SK-N-SH (cell line): ENCODE measurements at regions not wholly inside any gene's neighbourhood (a gene's known extent, or its start where the extent isn't known, plus 50 kb on each side); places are given as distances from the start of the nearest gene placed in this dataset.

ENCODE experiments used
- CTCF ChIP-seq: fragments of 200-600 bp; sonication (generic); IDR thresholded peaks from 2 replicates; pipeline ENCODE4 v1.6.1; 2017; ENCODE audit warnings: antibody characterized with exemption, mild to moderate bottlenecking, moderate library complexity
- EP300 ChIP-seq, 2 experiments: IDR thresholded peaks; 2 replicates each; pipeline versions ENCODE4 v1.4.0 to v1.6.1; 2012; ENCODE audit warnings: borderline replicate concordance in 1 of 2, low read depth in 1 of 2, low read length in 1 of 2
- EZH2phosphoT487 ChIP-seq: fragments of 200-600 bp; sonication (generic); IDR thresholded peaks from 2 replicates; pipeline ENCODE4 v1.6.1; 2017; ENCODE audit warnings: low read depth, mixed run types, mild to moderate bottlenecking, antibody characterized with exemption, moderate library complexity, borderline replicate concordance
- TAF1 ChIP-seq: IDR thresholded peaks from 2 replicates; pipeline ENCODE4 v1.6.1; 2012; ENCODE audit warnings: low read depth, mild to moderate bottlenecking, low read length, moderate library complexity, borderline replicate concordance
- TF ChIP-seq, protein P1 (sequence below): IDR thresholded peaks from 2 replicates; pipeline ENCODE4 v1.4.0; 2012; ENCODE audit warnings: low read depth, borderline replicate concordance

DNA sequence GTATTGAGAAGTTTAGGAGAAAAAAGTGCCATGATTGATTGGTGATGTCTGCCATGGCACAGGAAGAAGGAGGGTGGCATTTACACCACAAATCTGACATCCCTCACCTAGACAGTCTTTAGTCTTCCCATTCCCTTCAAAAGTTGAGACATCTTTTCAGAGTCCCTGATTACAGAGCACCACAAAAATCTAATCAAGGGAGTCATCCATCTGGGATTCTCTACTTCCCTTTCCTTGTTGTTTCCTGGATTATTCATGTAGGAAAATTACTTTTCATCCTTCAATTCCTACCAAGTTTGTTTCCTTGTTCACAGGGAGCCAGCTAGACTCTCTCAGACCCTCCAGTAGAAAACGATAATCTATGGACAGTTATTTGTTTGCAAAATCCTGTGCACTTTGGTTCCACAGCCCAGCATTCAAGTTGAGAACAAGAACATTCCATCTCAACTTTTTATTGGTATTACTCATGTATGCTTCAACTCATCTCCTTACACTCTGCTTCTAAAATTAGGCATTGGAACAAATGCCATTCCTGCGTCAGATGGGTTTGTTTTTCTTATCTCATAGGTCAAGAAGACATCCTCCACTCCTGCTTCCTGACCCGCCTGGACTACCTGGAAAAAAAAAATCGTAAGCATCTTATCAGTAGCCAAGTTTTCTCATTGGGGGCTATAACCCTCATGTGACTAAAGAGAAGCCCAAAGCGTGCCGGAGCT is 259.9 kb downstream of the FOXO1 start:
- TF ChIP-seq CTCF (no peak), EZH2phosphoT487 (no peak), TAF1 (no peak), EP300 (IDR thresholded peaks at IDR 0.05; ENCODE audit: borderline replicate concordance in 1 of 2, low read depth in 1 of 2, low read length in 1 of 2) (peak in 1 of 2 experiments; percentile 31; a peak in 1 of 4 replicates)
- TF ChIP-seq, protein P1, sequence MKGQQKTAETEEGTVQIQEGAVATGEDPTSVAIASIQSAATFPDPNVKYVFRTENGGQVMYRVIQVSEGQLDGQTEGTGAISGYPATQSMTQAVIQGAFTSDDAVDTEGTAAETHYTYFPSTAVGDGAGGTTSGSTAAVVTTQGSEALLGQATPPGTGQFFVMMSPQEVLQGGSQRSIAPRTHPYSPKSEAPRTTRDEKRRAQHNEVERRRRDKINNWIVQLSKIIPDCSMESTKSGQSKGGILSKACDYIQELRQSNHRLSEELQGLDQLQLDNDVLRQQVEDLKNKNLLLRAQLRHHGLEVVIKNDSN = 0 out of 2 replicates have a peak, but pooled peaks have one; percentile 21
